ENCODE measurements at regions not wholly inside any gene's neighbourhood (a gene's known extent, or its start where the extent isn't known, plus 50 kb on each side); places are given as distances from the start of the nearest gene placed in this dataset.

- peak; percentile 55 for DNase-seq (ENCODE audit: low spot score)
- no peak for TF ChIP-seq CTCF (conservative IDR thresholded peaks at IDR 0.05; ENCODE audit: low read depth, low read length)
- TF ChIP-seq EZH2 (IDR thresholded peaks at IDR 0.05; ENCODE audit: borderline replicate concordance, low read depth, low read length, poor library complexity, severe bottlenecking): no peak
- intact Hi-C loops (cut with micrococcal nuclease; ENCODE audit: unreplicated experiment): no loop called here
- no peaks in the 10 kb centered on the region for H3K36me3 ChIP-seq (ENCODE audit: insufficient read depth, low read length, poor library complexity, severe bottlenecking)
- POLR2A ChIA-PET (ENCODE audit: low non-redundant PET): interaction anchor here (0.6 kb wide), 1 partner anchor 20 kb away, joined by 4 read pairs; no protein-coding TSS in a partner anchor
- no TSS peak for BruUV-seq (replicated peaks)
- no peaks in the 10 kb centered on the region for H3K27me3 ChIP-seq (replicated peaks; ENCODE audit: insufficient read depth, low read depth, low read length, poor library complexity)
- CTCF ChIA-PET: no interaction called here
- H3K9me3 ChIP-seq (ENCODE audit: low read depth, low read length, poor library complexity, severe bottlenecking): no peaks in the 10 kb centered on the region
- no peak overlapping the region for H3K4me3 ChIP-seq (ENCODE audit: low read depth, low read length, poor library complexity, severe bottlenecking)
- H3K27ac ChIP-seq (ENCODE audit: low read depth, low read length, poor library complexity, severe bottlenecking): no peak overlapping the region
- peaks cover 30% of the 10 kb centered on the region for H3K4me1 ChIP-seq (ENCODE audit: insufficient read depth, low read length, poor library complexity, severe bottlenecking)
Observed at GRCh38 chr10:60664859-60665258, 113.4 kb upstream of the CDK1 start.

GRCh38 chr10:60663850-60664249 lies 114.4 kb upstream of the CDK1 start:
- intact Hi-C loops (cut with micrococcal nuclease; ENCODE audit: unreplicated experiment): no loop called here
- Histone ChIP-seq H3K27ac (ENCODE audit: low read depth, low read length, poor library complexity, severe bottlenecking) (no peak overlapping the region), H3K27me3 (replicated peaks; ENCODE audit: insufficient read depth, low read depth, low read length, poor library complexity) (no peaks in the 10 kb centered on the region), H3K9me3 (ENCODE audit: low read depth, low read length, poor library complexity, severe bottlenecking) (peaks cover 3% of the 10 kb centered on the region), H3K36me3 (ENCODE audit: insufficient read depth, low read length, poor library complexity, severe bottlenecking) (no peaks in the 10 kb centered on the region), H3K4me3 (ENCODE audit: low read depth, low read length, poor library complexity, severe bottlenecking) (no peak overlapping the region), H3K4me1 (ENCODE audit: insufficient read depth, low read length, poor library complexity, severe bottlenecking) (peaks cover 30% of the 10 kb centered on the region)
- CTCF ChIA-PET: no interaction called here
- POLR2A ChIA-PET (ENCODE audit: low non-redundant PET): no interaction called here
- no TSS peak for BruUV-seq (replicated peaks)
- TF ChIP-seq CTCF (conservative IDR thresholded peaks at IDR 0.05; ENCODE audit: low read depth, low read length) (no peak), EZH2 (IDR thresholded peaks at IDR 0.05; ENCODE audit: borderline replicate concordance, low read depth, low read length, poor library complexity, severe bottlenecking) (no peak)
- DNase-seq (ENCODE audit: low spot score): no peak

GRCh38 chr10:60662917-60663614 lies 115.2 kb upstream of the CDK1 start:
- Histone ChIP-seq H3K4me3 (ENCODE audit: low read depth, low read length, poor library complexity, severe bottlenecking) (no peak overlapping the region), H3K27ac (ENCODE audit: low read depth, low read length, poor library complexity, severe bottlenecking) (no peak overlapping the region), H3K27me3 (replicated peaks; ENCODE audit: insufficient read depth, low read depth, low read length, poor library complexity) (no peaks in the 10 kb centered on the region), H3K9me3 (ENCODE audit: low read depth, low read length, poor library complexity, severe bottlenecking) (peaks cover 8% of the 10 kb centered on the region), H3K4me1 (ENCODE audit: insufficient read depth, low read length, poor library complexity, severe bottlenecking) (peaks cover 30% of the 10 kb centered on the region), H3K36me3 (ENCODE audit: insufficient read depth, low read length, poor library complexity, severe bottlenecking) (no peaks in the 10 kb centered on the region)
- POLR2A ChIA-PET (ENCODE audit: low non-redundant PET): no interaction called here
- no TSS peak for BruUV-seq (replicated peaks)
- TF ChIP-seq EZH2 (IDR thresholded peaks at IDR 0.05; ENCODE audit: borderline replicate concordance, low read depth, low read length, poor library complexity, severe bottlenecking) (no peak), CTCF (conservative IDR thresholded peaks at IDR 0.05; ENCODE audit: low read depth, low read length) (0 out of 2 replicates have a peak, but pooled peaks have one; percentile 12)
- CTCF ChIA-PET: no interaction called here
- intact Hi-C loops (cut with micrococcal nuclease; ENCODE audit: unreplicated experiment): no loop called here
- peak; percentile 61 for DNase-seq (ENCODE audit: low spot score)

All from A673 (cell line).